GM23248 (cell line): ENCODE measurements at regions not wholly inside any gene's neighbourhood (a gene's known extent, or its start where the extent isn't known, plus 50 kb on each side); places are given as distances from the start of the nearest gene placed in this dataset.

Experiments
- DNase-seq: peaks from one replicate; pipeline ENCODE4 v3.0.0-alpha.2; 2015
- H2AFZ ChIP-seq: fragments of 200-600 bp; sonication (generic); 2 replicates; pipeline ENCODE4 v1.6.1; 2016; ENCODE audit warnings: antibody characterized with exemption
- H3F3A ChIP-seq: fragments of 200-600 bp; sonication (generic); 2 replicates; pipeline ENCODE4 v1.6.1; 2016; ENCODE audit warnings: mild to moderate bottlenecking, antibody characterized with exemption, mixed run types; ENCODE audit not compliant: insufficient read depth
- H3K27ac ChIP-seq: fragments of 200-600 bp; sonication (generic); 2 replicates; pipeline ENCODE4 v1.5.1; 2016; ENCODE audit warnings: mild to moderate bottlenecking
- H3K27me3 ChIP-seq: fragments of 200-600 bp; sonication (generic); replicated peaks from 2 replicates; pipeline ENCODE4 v1.6.1; 2016; ENCODE audit warnings: mild to moderate bottlenecking; ENCODE audit not compliant: insufficient read depth
- H3K36me3 ChIP-seq: fragments of 200-600 bp; sonication (generic); 2 replicates; pipeline ENCODE4 v1.6.1; 2016; ENCODE audit warnings: low read depth, mild to moderate bottlenecking
- H3K4me1 ChIP-seq: fragments of 200-600 bp; sonication (generic); 2 replicates; pipeline ENCODE4 v1.6.1; 2016; ENCODE audit warnings: mild to moderate bottlenecking; ENCODE audit not compliant: insufficient read depth
- H3K4me2 ChIP-seq: fragments of 200-600 bp; sonication (generic); one replicate; pipeline ENCODE4 v1.6.1; 2016; ENCODE audit warnings: mild to moderate bottlenecking; ENCODE audit not compliant: unreplicated experiment
- H3K4me3 ChIP-seq: fragments of 200-600 bp; sonication (generic); 2 replicates; pipeline ENCODE4 v1.5.1; 2016; ENCODE audit warnings: mild to moderate bottlenecking
- H3K79me2 ChIP-seq: fragments of 200-600 bp; sonication (generic); 2 replicates; pipeline ENCODE4 v1.6.1; 2016; ENCODE audit warnings: mild to moderate bottlenecking; ENCODE audit not compliant: insufficient read depth
- H3K9ac ChIP-seq: fragments of 200-600 bp; sonication (generic); 2 replicates; pipeline ENCODE4 v1.6.1; 2016; ENCODE audit warnings: mild to moderate bottlenecking
- H3K9me2 ChIP-seq: fragments of 200-600 bp; sonication (generic); 2 replicates; pipeline ENCODE4 v1.6.1; 2016; ENCODE audit warnings: mixed run types, mild to moderate bottlenecking, moderate library complexity; ENCODE audit not compliant: insufficient read depth
- H3K9me3 ChIP-seq: fragments of 200-600 bp; sonication (generic); one replicate; pipeline ENCODE4 v1.6.1; 2017; ENCODE audit warnings: low read depth
- H4K20me1 ChIP-seq: fragments of 200-600 bp; sonication (generic); 2 replicates; pipeline ENCODE4 v1.6.0; 2016; ENCODE audit not compliant: insufficient read depth
- EZH2 ChIP-seq: fragments of 200-600 bp; sonication (generic); IDR thresholded peaks from 2 replicates; pipeline ENCODE4 v1.6.1; 2018; ENCODE audit warnings: antibody characterized with exemption, mild to moderate bottlenecking; ENCODE audit not compliant: insufficient read depth, poor library complexity, severe bottlenecking
- EZH2phosphoT487 ChIP-seq: fragments of 200-600 bp; sonication (generic); IDR thresholded peaks from 2 replicates; pipeline ENCODE4 v1.6.1; 2018; ENCODE audit warnings: antibody characterized with exemption, moderate library complexity, mild to moderate bottlenecking, low read depth; ENCODE audit not compliant: insufficient read depth
- WGBS, 2 experiments: methylation state at CpG; one replicate each; pipeline ENCODE4 v1.1.6; 2015 to 2017; ENCODE audit warnings: low lambda C conversion rate in 2 of 2, low coverage in 1 of 2; ENCODE audit errors: missing lambda C conversion rate in 2 of 2; 5-methylcytosine and 5-hydroxymethylcytosine counted together
- in situ Hi-C: fragments of 300-500 bp; cut with MboI; formaldehyde crosslinking; loops from 2 replicates; pipeline ENCODE4 v1.15.0; 2020

DNA sequence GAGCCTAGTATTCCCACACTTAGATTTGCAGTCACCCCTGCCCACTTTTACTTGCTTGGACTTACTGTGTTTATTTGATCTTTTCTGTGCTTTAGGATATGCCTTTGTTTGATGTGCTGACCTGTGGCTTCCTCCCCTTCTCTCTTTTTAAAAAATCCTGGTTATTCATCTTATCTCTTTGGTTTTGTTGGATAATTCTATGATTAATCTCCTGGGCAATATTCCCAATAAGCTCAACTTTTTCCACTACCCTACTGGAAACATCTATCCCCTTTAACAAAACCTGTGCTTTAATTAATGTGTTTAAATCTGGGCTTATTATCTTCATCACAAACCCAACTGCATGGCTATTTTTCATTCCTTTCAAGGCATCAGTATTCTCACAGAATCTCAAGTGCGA lies 476.0 kb upstream of the TGFBR2 start:
- Histone ChIP-seq H3K9ac (no peak overlapping the region), H3K9me3 (peaks cover 4% of the 10 kb centered on the region), H2AFZ (no peak overlapping the region), H3K4me2 (no peak overlapping the region), H3K27me3 (no peaks in the 10 kb centered on the region), H4K20me1 (no peaks in the 10 kb centered on the region), H3K9me2 (no peaks in the 10 kb centered on the region), H3K4me3 (no peak overlapping the region), H3K79me2 (no peaks in the 10 kb centered on the region), H3K4me1 (no peaks in the 10 kb centered on the region), H3K27ac (no peak overlapping the region), H3F3A (0 out of 2 replicates have a peak, but pooled peaks cover 4% of the 10 kb centered on the region), H3K36me3 (no peaks in the 10 kb centered on the region)
- TF ChIP-seq EZH2 (no peak), EZH2phosphoT487 (no peak)
- in situ Hi-C loops, result no loop called here
- no peak for DNase-seq
- 90 to 96% methylated on average over 1 of the region's 1 CpG for WGBS, 2 experiments

DNA sequence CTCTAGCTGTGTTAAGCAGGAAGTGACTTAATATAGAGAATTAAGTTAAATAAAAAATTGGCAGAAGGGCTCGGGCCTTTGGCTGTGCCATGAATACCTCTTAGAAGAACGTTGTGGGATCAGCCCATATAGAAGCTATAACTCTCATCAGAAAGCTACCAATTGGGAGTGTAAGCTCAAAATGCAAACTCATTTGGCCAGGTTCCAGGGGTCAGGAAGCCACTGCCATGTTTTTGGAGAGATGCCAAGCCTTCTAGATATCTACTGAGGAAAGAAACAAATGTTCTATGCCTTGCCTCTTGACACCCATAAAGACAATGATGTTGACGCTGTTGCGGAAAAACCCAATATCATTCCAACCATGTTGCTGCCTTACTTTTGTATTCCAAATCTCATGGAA lies 475.2 kb upstream of the TGFBR2 start:
- peaks cover 4% of the 10 kb centered on the region for H3K9me3 ChIP-seq
- DNase-seq, result no peak
- H3K4me3 ChIP-seq, result no peak overlapping the region
- in situ Hi-C loops, result no loop called here
- no peaks in the 10 kb centered on the region for H3K36me3 ChIP-seq
- no peak for TF ChIP-seq EZH2
- TF ChIP-seq EZH2phosphoT487, result no peak
- H2AFZ ChIP-seq, result no peak overlapping the region
- H3K27ac ChIP-seq, result no peak overlapping the region
- no peaks in the 10 kb centered on the region; the same call in 1 of the 2 replicates for H3K9me2 ChIP-seq
- 0 out of 2 replicates have a peak, but pooled peaks cover 4% of the 10 kb centered on the region for H3F3A ChIP-seq
- H3K27me3 ChIP-seq, result no peaks in the 10 kb centered on the region
- no peaks in the 10 kb centered on the region for H4K20me1 ChIP-seq
- H3K79me2 ChIP-seq, result no peaks in the 10 kb centered on the region
- no peak overlapping the region for H3K4me2 ChIP-seq
- no peak overlapping the region for H3K9ac ChIP-seq
- 89 to 94% methylated on average over 4 of the region's 4 CpGs for WGBS, 2 experiments
- H3K4me1 ChIP-seq, result no peaks in the 10 kb centered on the region

DNA sequence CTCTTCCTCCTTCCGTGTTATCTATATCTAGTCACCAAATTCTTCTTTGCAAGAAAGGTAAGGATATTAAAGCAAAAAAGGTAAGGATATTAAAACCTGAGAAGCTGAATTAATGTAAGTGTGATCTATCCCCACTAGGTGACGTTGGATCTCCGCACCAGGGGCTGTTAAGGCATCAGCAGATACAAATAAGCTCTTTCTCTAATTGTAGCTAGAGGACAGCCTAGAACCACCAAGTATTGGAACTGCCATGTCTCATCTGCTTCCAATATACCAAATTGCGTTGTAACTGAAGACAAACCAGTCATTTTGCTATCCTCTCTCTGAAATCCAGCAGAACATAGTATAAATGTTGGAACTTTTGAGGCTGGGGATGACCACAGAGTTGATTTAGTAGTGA lies 471.2 kb upstream of the TGFBR2 start:
- Histone ChIP-seq H3K4me1 (no peaks in the 10 kb centered on the region), H3K9ac (no peak overlapping the region), H3K79me2 (no peaks in the 10 kb centered on the region), H3K9me3 (no peaks in the 10 kb centered on the region), H3K27ac (no peak overlapping the region), H3K4me2 (no peak overlapping the region), H2AFZ (no peak overlapping the region), H3F3A (0 out of 2 replicates have a peak, but pooled peaks cover 4% of the 10 kb centered on the region), H3K4me3 (no peak overlapping the region), H3K27me3 (no peaks in the 10 kb centered on the region), H4K20me1 (no peaks in the 10 kb centered on the region), H3K36me3 (no peaks in the 10 kb centered on the region), H3K9me2 (no peaks in the 10 kb centered on the region; the same call in 1 of the 2 replicates)
- no peak for DNase-seq
- no peak for TF ChIP-seq EZH2
- no peak for TF ChIP-seq EZH2phosphoT487
- 69 to 81% methylated on average over 4 of the region's 4 CpGs for WGBS, 2 experiments
- in situ Hi-C loops, result no loop called here

DNA sequence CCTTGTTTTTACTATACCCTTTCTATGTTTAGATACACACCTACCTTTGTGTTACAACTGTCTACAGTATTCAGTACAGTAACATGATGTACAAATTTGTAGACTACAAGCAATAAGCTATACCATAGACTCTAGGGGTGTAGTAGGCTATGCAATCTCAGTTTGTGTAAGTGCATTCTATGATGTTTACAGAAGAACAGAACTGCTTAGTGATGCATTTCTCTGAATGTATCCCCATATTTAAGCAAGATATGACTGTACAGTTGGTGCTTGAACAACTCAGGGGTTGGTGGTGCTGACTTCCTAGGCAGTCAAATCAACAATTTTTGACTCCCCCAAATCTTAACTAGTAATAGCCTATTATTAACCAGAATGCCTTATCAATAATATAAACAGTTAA lies 467.1 kb upstream of the TGFBR2 start:
- H3K27ac ChIP-seq, result no peak overlapping the region
- in situ Hi-C loops, result no loop called here
- H3K9me3 ChIP-seq, result no peaks in the 10 kb centered on the region
- TF ChIP-seq EZH2phosphoT487 (no peak), EZH2 (no peak)
- H3F3A ChIP-seq, result 0 out of 2 replicates have a peak, but pooled peaks cover 4% of the 10 kb centered on the region
- H3K9me2 ChIP-seq, result no peaks in the 10 kb centered on the region; the same call in 1 of the 2 replicates
- no peak overlapping the region for H3K4me2 ChIP-seq
- H3K4me3 ChIP-seq, result no peak overlapping the region
- H3K36me3 ChIP-seq, result no peaks in the 10 kb centered on the region
- no peaks in the 10 kb centered on the region for H4K20me1 ChIP-seq
- DNase-seq, result no peak
- no peaks in the 10 kb centered on the region for H3K79me2 ChIP-seq
- H2AFZ ChIP-seq, result no peak overlapping the region
- no peaks in the 10 kb centered on the region for H3K4me1 ChIP-seq
- H3K27me3 ChIP-seq, result no peaks in the 10 kb centered on the region
- no peak overlapping the region for H3K9ac ChIP-seq
